ENCODE measurements at regions not wholly inside any gene's neighbourhood (a gene's known extent, or its start where the extent isn't known, plus 50 kb on each side); places are given as distances from the start of the nearest gene placed in this dataset.

DNA sequence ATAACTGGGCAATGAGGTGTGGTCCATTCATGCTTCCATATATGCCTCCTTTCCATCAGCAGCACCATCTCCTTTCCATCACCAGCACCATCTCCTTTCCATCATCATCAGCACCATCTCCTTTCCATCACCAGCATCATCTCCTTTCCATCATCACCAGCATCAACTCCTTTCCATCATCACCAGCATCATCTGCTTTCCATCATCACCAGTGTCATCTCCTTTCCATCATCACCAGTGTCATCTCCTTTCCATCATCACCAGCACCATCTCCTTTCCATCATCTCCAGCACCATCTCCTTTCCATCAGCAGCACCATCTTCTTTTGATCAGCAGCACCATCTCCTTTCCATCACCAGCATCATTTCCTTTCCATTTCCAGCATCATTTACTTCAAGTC, 297.5 kb upstream of the SPHKAP start:
- ChIA-PET CTCF (ENCODE audit: low intra/inter-chr PET ratio, low total read pairs) (no interaction called here), POLR2A (no interaction called here)
- no TSS peak for BruUV-seq (replicated peaks)
- TF ChIP-seq HNRNPUL1 (IDR thresholded peaks at IDR 0.05; ENCODE audit: low read depth, low read length) (no peak), FOXK2 (IDR thresholded peaks at IDR 0.05) (peak; percentile 37; the same call in 1 of the 2 replicates), AGO2 (optimal IDR thresholded peaks at IDR 0.05; ENCODE audit: low read depth, low read length) (no peak), CCDC6 (CRISPR knock-in tag; IDR thresholded peaks at IDR 0.05) (no peak), ZNF430 (CRISPR knock-in tag; IDR thresholded peaks at IDR 0.05) (no peak)
- TF ChIP-seq, protein P1, sequence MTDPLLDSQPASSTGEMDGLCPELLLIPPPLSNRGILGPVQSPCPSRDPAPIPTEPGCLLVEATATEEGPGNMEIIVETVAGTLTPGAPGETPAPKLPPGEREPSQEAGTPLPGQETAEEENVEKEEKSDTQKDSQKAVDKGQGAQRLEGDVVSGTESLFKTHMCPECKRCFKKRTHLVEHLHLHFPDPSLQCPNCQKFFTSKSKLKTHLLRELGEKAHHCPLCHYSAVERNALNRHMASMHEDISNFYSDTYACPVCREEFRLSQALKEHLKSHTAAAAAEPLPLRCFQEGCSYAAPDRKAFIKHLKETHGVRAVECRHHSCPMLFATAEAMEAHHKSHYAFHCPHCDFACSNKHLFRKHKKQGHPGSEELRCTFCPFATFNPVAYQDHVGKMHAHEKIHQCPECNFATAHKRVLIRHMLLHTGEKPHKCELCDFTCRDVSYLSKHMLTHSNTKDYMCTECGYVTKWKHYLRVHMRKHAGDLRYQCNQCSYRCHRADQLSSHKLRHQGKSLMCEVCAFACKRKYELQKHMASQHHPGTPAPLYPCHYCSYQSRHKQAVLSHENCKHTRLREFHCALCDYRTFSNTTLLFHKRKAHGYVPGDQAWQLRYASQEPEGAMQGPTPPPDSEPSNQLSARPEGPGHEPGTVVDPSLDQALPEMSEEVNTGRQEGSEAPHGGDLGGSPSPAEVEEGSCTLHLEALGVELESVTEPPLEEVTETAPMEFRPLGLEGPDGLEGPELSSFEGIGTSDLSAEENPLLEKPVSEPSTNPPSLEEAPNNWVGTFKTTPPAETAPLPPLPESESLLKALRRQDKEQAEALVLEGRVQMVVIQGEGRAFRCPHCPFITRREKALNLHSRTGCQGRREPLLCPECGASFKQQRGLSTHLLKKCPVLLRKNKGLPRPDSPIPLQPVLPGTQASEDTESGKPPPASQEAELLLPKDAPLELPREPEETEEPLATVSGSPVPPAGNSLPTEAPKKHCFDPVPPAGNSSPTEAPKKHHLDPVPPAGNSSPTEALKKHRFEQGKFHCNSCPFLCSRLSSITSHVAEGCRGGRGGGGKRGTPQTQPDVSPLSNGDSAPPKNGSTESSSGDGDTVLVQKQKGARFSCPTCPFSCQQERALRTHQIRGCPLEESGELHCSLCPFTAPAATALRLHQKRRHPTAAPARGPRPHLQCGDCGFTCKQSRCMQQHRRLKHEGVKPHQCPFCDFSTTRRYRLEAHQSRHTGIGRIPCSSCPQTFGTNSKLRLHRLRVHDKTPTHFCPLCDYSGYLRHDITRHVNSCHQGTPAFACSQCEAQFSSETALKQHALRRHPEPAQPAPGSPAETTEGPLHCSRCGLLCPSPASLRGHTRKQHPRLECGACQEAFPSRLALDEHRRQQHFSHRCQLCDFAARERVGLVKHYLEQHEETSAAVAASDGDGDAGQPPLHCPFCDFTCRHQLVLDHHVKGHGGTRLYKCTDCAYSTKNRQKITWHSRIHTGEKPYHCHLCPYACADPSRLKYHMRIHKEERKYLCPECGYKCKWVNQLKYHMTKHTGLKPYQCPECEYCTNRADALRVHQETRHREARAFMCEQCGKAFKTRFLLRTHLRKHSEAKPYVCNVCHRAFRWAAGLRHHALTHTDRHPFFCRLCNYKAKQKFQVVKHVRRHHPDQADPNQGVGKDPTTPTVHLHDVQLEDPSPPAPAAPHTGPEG (CRISPR knock-in tag; IDR thresholded peaks at IDR 0.05) = no peak
- TF ChIP-seq, protein P2, sequence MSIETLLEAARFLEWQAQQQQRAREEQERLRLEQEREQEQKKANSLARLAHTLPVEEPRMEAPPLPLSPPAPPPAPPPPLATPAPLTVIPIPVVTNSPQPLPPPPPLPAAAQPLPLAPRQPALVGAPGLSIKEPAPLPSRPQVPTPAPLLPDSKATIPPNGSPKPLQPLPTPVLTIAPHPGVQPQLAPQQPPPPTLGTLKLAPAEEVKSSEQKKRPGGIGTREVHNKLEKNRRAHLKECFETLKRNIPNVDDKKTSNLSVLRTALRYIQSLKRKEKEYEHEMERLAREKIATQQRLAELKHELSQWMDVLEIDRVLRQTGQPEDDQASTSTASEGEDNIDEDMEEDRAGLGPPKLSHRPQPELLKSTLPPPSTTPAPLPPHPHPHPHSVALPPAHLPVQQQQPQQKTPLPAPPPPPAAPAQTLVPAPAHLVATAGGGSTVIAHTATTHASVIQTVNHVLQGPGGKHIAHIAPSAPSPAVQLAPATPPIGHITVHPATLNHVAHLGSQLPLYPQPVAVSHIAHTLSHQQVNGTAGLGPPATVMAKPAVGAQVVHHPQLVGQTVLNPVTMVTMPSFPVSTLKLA (IDR thresholded peaks at IDR 0.05) = no peak
- TF ChIP-seq, protein P3, sequence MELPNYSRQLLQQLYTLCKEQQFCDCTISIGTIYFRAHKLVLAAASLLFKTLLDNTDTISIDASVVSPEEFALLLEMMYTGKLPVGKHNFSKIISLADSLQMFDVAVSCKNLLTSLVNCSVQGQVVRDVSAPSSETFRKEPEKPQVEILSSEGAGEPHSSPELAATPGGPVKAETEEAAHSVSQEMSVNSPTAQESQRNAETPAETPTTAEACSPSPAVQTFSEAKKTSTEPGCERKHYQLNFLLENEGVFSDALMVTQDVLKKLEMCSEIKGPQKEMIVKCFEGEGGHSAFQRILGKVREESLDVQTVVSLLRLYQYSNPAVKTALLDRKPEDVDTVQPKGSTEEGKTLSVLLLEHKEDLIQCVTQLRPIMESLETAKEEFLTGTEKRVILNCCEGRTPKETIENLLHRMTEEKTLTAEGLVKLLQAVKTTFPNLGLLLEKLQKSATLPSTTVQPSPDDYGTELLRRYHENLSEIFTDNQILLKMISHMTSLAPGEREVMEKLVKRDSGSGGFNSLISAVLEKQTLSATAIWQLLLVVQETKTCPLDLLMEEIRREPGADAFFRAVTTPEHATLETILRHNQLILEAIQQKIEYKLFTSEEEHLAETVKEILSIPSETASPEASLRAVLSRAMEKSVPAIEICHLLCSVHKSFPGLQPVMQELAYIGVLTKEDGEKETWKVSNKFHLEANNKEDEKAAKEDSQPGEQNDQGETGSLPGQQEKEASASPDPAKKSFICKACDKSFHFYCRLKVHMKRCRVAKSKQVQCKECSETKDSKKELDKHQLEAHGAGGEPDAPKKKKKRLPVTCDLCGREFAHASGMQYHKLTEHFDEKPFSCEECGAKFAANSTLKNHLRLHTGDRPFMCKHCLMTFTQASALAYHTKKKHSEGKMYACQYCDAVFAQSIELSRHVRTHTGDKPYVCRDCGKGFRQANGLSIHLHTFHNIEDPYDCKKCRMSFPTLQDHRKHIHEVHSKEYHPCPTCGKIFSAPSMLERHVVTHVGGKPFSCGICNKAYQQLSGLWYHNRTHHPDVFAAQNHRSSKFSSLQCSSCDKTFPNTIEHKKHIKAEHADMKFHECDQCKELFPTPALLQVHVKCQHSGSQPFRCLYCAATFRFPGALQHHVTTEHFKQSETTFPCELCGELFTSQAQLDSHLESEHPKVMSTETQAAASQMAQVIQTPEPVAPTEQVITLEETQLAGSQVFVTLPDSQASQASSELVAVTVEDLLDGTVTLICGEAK (IDR thresholded peaks at IDR 0.05) = 0 out of 2 replicates have a peak, but pooled peaks have one; percentile 10
- TF ChIP-seq, protein P3 (CRISPR knock-in tag; IDR thresholded peaks at IDR 0.05) = no peak

More for the DNA sequence above, 297.5 kb upstream of the SPHKAP start:
- no peaks in the 10 kb centered on the region for H3K79me2 ChIP-seq (ENCODE audit: insufficient read depth, low read length)
- H3K27me3 ChIP-seq (ENCODE audit: control insufficient read depth in 1 of 2, insufficient read depth in 2 of 2, low read length in 2 of 2) = no peaks in the 10 kb centered on the region
- H3K4me1 ChIP-seq (ENCODE audit: insufficient read depth, low read length) = no peaks in the 10 kb centered on the region
- intact Hi-C loops (cut with micrococcal nuclease; ENCODE audit: unreplicated experiment) = no loop called here
- in situ Hi-C loops (cut with HindIII; ENCODE audit: extremely low pct_ligation_motif_present, low pct_unique_long_range_greater_than_20kb) = no loop called here
- DNase-seq (ENCODE audit: low spot score) = no peak
- H3K36me3 ChIP-seq (replicated peaks in 1 of 2; ENCODE audit: control insufficient read depth in 1 of 2, insufficient read depth in 2 of 2, low read length in 2 of 2) = no peaks in the 10 kb centered on the region
- H4K20me1 ChIP-seq (ENCODE audit: insufficient read depth, low read length) = no peaks in the 10 kb centered on the region
- no peak overlapping the region for H3K9ac ChIP-seq (ENCODE audit: insufficient read depth, low read depth, low read length)
- no peak for FAIRE-seq
- H3K27ac ChIP-seq (ENCODE audit: extremely low read length, insufficient read depth, low read length) = no peak overlapping the region
- H3K4me2 ChIP-seq (ENCODE audit: low read depth, low read length) = no peak overlapping the region
- no peak overlapping the region for H3K4me3 ChIP-seq (replicated peaks in 1 of 3; ENCODE audit: insufficient read depth in 1 of 3, low read depth in 2 of 3, low read length in 3 of 3)
- peaks cover 69% of the 10 kb centered on the region for H3K9me3 ChIP-seq (ENCODE audit: low read length)
- no peak for ATAC-seq
- no peak overlapping the region for H2AFZ ChIP-seq (ENCODE audit: low read length)

All from HepG2 (cell line).